HL-60 (cell line): ENCODE measurements at regions not wholly inside any gene's neighbourhood (a gene's known extent, or its start where the extent isn't known, plus 50 kb on each side); places are given as distances from the start of the nearest gene placed in this dataset.

ENCODE experiments used
- DNase-seq, 2 experiments: peaks; one replicate each; pipeline ENCODE4 v3.0.0-alpha.2; 2010 to 2020; ENCODE audit warnings: low read depth in 1 of 2, low spot score in 1 of 2
- H3K27ac ChIP-seq: fragments of 250-450 bp; sonication (Bioruptor Pico); replicated peaks from 2 replicates; pipeline ENCODE4 v1.5.1; 2020; ENCODE audit warnings: mild to moderate bottlenecking, moderate library complexity
- H3K27me3 ChIP-seq: fragments of 250-450 bp; sonication (Bioruptor Pico); 2 replicates; pipeline ENCODE4 v1.5.1; 2021; ENCODE audit warnings: mild to moderate bottlenecking, moderate library complexity; ENCODE audit not compliant: insufficient read depth, poor library complexity, severe bottlenecking
- H3K4me3 ChIP-seq: replicated peaks from 2 replicates; pipeline ENCODE4 v1.5.1; 2011; ENCODE audit warnings: mild to moderate bottlenecking, control low read depth, low read length; ENCODE audit not compliant: insufficient read depth
- CTCF ChIP-seq: IDR thresholded peaks from one replicate; pipeline ENCODE4 v1.5.1; 2011; ENCODE audit warnings: low read length, control low read depth, inconsistent platforms; ENCODE audit not compliant: insufficient read depth
- GABPA ChIP-seq: IDR thresholded peaks from 2 replicates; pipeline ENCODE4 v1.6.1; 2012; ENCODE audit warnings: low read depth
- POLR2AphosphoS5 ChIP-seq: IDR thresholded peaks from 2 replicates; pipeline ENCODE4 v1.6.1; 2012; ENCODE audit warnings: low read depth
- SPI1 ChIP-seq: IDR thresholded peaks from 2 replicates; pipeline ENCODE4 v1.6.1; 2012; ENCODE audit warnings: low read depth, mild to moderate bottlenecking, borderline replicate concordance
- TF ChIP-seq, protein P1 (sequence below): IDR thresholded peaks from 2 replicates; pipeline ENCODE4 v1.6.1; 2012; ENCODE audit warnings: low read depth; ENCODE audit not compliant: insufficient replicate concordance

DNA sequence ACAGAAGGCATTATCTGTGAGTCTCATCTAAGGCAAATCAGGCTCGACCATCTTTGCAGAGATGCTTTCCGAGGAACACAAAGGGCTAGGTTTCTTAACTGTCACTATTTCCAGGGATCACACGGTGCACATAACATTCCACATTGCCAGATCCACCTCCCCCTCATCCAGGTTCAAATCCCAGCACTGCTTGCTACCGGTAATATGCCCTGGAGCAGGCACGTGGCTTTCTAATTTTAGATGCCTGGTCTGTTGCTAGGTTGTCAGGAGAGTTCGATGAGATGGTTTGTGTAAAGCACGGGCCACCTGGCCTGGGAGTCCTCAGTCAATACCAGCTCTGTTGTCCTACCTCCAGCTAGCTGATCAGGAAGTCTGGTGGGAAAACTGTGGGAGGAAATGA lies 598.6 kb downstream of the NPHP4 start:
- no peak for DNase-seq
- Histone ChIP-seq H3K27ac (no peak overlapping the region), H3K27me3 (no peaks in the 10 kb centered on the region), H3K4me3 (no peak overlapping the region)
- TF ChIP-seq CTCF (no peak), GABPA (no peak), POLR2AphosphoS5 (no peak), SPI1 (no peak)
- TF ChIP-seq, protein P1, sequence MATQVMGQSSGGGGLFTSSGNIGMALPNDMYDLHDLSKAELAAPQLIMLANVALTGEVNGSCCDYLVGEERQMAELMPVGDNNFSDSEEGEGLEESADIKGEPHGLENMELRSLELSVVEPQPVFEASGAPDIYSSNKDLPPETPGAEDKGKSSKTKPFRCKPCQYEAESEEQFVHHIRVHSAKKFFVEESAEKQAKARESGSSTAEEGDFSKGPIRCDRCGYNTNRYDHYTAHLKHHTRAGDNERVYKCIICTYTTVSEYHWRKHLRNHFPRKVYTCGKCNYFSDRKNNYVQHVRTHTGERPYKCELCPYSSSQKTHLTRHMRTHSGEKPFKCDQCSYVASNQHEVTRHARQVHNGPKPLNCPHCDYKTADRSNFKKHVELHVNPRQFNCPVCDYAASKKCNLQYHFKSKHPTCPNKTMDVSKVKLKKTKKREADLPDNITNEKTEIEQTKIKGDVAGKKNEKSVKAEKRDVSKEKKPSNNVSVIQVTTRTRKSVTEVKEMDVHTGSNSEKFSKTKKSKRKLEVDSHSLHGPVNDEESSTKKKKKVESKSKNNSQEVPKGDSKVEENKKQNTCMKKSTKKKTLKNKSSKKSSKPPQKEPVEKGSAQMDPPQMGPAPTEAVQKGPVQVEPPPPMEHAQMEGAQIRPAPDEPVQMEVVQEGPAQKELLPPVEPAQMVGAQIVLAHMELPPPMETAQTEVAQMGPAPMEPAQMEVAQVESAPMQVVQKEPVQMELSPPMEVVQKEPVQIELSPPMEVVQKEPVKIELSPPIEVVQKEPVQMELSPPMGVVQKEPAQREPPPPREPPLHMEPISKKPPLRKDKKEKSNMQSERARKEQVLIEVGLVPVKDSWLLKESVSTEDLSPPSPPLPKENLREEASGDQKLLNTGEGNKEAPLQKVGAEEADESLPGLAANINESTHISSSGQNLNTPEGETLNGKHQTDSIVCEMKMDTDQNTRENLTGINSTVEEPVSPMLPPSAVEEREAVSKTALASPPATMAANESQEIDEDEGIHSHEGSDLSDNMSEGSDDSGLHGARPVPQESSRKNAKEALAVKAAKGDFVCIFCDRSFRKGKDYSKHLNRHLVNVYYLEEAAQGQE: no peak

GRCh38 chr1:5393146-5393545 lies 599.1 kb downstream of the NPHP4 start:
- TF ChIP-seq POLR2AphosphoS5 (no peak), GABPA (no peak), CTCF (no peak), SPI1 (no peak)
- TF ChIP-seq, protein P1: no peak
- no peak overlapping the region for H3K4me3 ChIP-seq
- no peaks in the 10 kb centered on the region for H3K27me3 ChIP-seq
- no peak for DNase-seq
- H3K27ac ChIP-seq: no peak overlapping the region

DNA sequence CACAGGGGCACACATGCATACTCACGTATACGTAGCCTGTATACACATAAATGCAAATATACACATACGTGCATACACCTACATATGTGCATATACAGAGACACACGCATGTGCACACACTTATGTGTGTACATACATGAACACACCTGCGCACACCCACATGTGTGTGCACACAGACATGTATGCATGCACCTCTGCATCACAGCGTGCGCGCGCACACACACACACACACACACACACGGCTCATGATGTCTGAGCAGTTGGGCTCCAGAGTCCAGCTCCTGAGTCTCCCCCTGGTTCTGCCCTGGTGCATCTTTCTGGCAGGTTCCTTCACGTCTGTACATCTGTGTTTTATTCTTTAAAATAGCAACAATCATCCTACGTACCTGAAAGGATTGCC lies 600.5 kb downstream of the NPHP4 start:
- Histone ChIP-seq H3K4me3 (no peak overlapping the region), H3K27me3 (no peaks in the 10 kb centered on the region), H3K27ac (no peak overlapping the region)
- DNase-seq: no peak
- TF ChIP-seq SPI1: no peak
- no peak for TF ChIP-seq POLR2AphosphoS5
- TF ChIP-seq CTCF: no peak
- TF ChIP-seq, protein P1: no peak
- TF ChIP-seq GABPA: no peak
